ENCODE measurements at regions not wholly inside any gene's neighbourhood (a gene's known extent, or its start where the extent isn't known, plus 50 kb on each side); places are given as distances from the start of the nearest gene placed in this dataset.

- no peak for DNase-seq
These were observed 201.0 kb upstream of the ARSJ start for GRCh38 chr4:114180481-114180880.

DNA sequence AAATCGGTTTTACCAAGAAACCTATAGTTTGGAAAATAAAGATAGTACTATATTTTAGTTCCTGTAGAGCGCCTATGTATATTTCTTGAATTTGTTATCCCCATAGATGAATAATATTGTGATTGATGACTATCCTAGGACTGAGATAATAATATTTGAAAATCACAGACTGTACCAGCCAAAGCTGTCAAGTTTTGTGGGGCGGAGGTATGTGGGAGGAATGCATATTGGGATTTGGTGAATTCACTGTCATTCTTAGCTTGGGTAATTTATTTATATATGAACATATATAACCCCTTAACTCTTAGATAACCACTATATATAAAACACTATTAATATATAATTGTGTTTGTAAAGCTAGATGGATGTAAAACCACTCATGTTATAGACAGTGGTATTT, 205.5 kb upstream of the ARSJ start:
- DNase-seq, result no peak

DNA sequence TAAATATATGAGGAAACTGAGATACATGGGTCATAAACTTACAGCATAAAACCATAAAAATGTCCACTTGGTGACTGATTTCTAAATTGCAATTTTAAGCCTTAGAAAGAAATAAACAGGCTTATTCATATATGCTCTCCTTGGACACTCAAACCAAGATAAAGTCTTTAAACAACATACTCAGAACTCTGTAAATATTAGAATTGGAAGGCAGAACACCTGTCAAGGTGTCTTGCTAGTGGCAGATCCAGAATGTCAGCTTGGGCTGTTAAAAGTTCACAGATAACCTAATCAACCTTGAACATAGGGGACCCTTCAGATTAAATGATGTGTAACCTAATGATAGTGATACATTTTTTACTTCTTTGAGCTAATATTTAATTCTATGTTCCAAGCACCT, 208.1 kb upstream of the ARSJ start:
- DNase-seq, result no peak

DNA sequence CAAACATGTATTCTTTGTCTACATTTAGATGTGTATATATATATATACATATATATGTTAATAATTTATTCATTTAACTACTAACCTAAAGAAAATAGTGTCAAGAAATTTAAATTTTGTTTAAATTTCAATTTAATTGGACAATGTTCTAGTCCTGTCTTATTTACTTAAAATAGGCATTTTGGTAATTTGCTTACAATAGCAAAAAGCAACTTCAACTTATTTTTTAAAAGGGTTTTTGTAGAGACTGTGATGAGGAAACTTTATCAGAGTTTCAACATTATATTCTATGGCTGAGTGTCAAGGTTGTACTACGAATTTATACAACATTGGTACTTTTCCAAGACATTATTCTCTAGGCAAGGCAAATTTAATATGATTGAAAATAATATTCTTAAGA, 212.0 kb upstream of the ARSJ start:
- no peak for DNase-seq

DNA sequence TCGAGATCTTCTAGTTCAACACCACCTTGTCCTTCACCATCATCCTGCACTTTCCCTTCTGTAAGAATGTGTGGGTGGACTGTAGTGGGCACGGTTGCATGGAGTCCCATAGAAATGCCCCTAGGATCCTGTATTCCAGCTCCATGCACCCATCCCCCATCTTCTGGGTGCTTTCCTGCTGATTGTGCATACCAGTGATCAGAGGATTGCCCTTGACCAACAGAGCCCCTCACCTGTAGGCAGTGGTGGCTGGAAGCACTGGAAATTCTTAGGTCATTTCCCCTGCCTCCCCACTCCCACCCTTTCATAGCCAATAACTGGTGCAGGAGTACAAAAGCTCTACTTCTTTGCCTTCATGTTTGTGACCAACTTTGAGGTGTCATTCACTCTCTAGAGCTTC, 213.4 kb upstream of the ARSJ start:
- no peak for DNase-seq

- no peak for DNase-seq
These were observed 214.4 kb upstream of the ARSJ start for GRCh38 chr4:114193624-114194399.

DNA sequence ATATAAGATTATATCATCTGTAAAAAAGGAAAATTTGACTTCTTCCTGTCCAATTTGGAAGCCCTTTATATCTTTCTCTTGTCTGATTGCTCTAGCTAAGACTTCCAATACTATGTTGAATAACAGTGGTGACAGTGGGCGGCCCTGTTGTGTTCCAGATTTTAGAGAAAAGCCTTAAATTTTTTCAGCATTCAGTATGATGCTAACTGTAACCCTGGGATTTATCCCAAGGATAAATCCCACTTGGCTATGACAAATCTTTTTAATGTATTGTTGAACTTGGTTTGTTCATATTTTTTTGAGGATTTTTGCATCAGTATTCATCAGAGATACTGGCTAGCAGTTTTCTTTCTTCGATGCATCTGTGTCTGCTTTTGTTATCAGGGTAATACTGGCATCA, 217.2 kb upstream of the ARSJ start:
- no peak for DNase-seq

- DNase-seq, result no peak
These were observed 220.6 kb upstream of the ARSJ start for GRCh38 chr4:114200026-114200425.

DNA sequence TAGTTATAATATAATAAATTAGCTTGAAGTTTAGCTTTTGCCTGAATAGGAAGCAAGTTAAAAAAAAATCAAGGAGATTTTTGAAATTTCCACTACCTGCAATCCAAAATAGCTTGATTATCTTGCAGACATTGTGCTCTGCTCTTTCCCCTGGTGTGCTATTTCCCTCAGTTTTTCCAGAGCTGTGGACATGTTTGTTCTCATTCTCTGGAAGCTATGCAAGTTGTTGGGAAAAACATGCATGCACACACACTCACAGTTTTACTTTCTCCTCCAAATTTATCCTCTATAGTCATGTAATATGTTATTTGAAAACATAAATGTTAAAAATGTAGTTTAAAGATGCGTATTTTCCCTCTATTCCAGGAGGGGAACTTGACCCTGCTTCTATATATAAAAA, 225.8 kb upstream of the ARSJ start:
- no peak for DNase-seq

- no peak for DNase-seq
These were observed 229.2 kb upstream of the ARSJ start for GRCh38 chr4:114208574-114209151.

GRCh38 chr4:114209584-114209983, 230.1 kb upstream of the ARSJ start:
- no peak for DNase-seq

DNA sequence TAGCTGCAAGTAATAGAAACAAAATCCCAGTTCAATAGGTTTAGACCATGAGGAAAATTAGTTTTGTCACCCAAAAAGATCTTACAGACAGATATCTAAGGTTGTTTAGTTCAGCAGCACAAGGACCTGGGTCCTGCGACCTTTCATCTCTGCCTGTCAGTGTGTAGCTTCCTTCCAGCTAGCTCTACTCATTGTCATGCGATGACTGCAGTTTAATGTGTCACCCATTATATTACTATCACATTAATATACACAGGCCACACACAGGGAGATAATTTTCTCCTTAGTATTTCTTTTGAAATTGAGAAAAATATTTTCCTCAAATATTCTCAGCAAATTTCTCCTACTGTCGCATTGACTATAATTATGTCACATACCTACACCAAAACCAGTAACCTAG, 232.1 kb upstream of the ARSJ start:
- no peak for DNase-seq

- DNase-seq, result no peak
These were observed 237.8 kb upstream of the ARSJ start for GRCh38 chr4:114217150-114217817.

GRCh38 chr4:114223580-114223979, 244.1 kb upstream of the ARSJ start:
- no peak for DNase-seq

DNA sequence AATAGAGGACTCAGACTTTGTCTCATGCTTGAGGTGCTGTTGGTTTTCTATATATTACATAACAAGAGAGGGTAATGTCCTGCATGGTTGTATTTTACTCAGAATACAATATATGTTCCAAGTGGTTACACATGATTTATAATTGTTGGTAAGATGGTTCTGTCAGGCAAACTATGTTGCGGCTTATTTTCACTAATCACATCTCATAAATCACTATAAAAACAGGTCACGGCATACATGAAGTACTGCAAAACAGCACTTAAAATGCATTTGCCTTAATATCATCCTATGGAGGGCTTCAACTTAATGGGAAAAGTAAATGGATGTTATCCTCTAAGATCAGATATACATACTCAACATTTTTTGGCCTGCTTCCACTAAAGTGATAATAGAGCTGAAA, 246.0 kb upstream of the ARSJ start:
- peak; percentile 14 for DNase-seq

GRCh38 chr4:114226179-114226578, 246.7 kb upstream of the ARSJ start:
- DNase-seq, result no peak

GRCh38 chr4:114226968-114227760, 247.7 kb upstream of the ARSJ start:
- no peak for DNase-seq

GRCh38 chr4:114229706-114230105, 250.3 kb upstream of the ARSJ start:
- DNase-seq, result no peak

DNA sequence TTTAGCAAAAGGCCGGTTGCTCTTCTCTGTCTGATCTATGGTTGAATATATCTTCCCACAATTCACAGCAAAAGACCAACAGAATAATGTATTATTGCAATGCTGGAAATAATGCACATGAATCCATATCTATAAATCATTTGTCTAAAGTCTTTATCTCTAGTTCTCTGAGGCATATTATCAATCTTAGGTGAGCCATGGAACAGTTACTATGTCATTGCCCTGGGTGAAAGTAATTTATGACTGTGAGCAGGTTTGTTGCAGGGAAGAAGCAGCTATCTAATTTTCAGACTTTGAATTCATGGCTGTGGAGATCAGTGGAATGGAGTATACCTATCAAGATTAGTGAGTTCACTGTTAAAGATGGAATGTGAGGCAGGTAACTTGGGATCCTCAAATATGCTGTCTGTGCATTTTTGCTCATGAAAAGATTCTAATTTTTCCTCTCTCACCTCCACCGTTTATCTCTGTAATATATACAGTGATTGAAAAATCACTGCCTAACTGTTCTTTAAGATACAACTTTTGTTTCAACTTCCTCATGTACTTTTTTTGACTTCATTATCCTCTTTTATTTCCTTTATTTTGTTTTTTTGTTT, 256.8 kb upstream of the ARSJ start:
- no peak for DNase-seq

- no peak for DNase-seq
These were observed 258.6 kb upstream of the ARSJ start for GRCh38 chr4:114237997-114238396.

DNA sequence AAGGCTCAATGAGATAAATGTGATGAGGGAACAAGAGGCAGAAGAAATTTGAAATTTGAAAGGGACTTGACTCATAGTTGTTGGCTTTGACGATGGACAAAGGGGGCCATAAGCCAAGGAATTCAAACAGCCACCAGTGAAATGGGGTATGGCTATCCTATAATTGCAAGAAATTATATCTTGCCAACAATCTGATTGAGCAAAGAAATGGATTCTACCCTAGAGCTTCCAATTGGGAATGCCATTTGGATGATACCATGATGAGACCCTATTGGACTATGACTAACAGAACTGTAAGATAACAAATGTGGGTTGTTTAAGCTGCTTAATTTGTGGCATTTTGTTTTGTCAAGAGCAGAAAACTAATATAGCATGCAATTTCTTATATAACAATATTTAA, 270.1 kb upstream of the ARSJ start:
- DNase-seq, result no peak

GRCh38 chr4:114249976-114250375, 270.5 kb upstream of the ARSJ start:
- DNase-seq, result no peak

DNA sequence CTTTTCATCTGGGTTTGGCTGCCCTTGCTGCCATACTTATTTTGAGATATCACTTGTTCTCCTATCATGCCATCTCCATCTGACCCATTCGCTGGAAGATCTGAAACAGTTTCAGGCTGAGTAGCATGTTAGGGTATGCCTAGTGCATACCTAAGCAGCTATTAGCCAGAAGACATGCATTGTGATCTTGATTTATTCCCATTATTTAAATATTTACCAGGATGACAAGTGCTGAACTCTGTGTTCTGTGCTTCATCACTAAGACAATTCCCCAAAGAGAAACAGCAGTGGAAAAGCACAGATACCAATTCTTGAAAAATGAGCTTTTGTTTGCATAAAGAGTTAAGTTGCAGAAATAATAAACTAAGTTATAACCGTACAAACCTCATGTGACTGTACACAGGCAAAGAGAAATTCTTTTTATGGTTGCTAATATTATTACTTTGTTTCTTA, 271.0 kb upstream of the ARSJ start:
- no peak for DNase-seq

Measured in NCI-H1436 treated with DMSO at 0.1 percent for 48 hours (cell line).